A549 (cell line): ENCODE measurements at regions not wholly inside any gene's neighbourhood (a gene's known extent, or its start where the extent isn't known, plus 50 kb on each side); places are given as distances from the start of the nearest gene placed in this dataset.
A peak's percentile ranks its signal among the peaks of the same experiment; 100 is the strongest.

Experiments used
- ATAC-seq, 2 experiments: fragments of 200-7000 bp in 1 of 2; fragments of >200 bp in 1 of 2; cut with Nextera tagmentation in 1 of 2; cut with Tn5 transposase in 1 of 2; 3 replicates each; pipeline versions ENCODE4 v1.8.0 to v1.9.1; 2018 to 2020; ENCODE audit warnings: mild to moderate bottlenecking in 1 of 2, moderate library complexity in 1 of 2
- CTCF ChIA-PET: fragments of 300-600 bp; sonication (Branson Sonifier 250); formaldehyde crosslinking; extraction: SDS; loops from one replicate; lab custom pipeline; 2021; ENCODE audit warnings: antibody characterized with exemption, inconsistent platforms; lab: Yijun Ruan, JAX
- POLR2A ChIA-PET: fragments of 350-600 bp; formaldehyde crosslinking; extraction: SDS; loops from one replicate; lab custom pipeline; 2021; ENCODE audit warnings: antibody characterized with exemption, inconsistent platforms; lab: Yijun Ruan, JAX
- DNase-seq, 2 experiments: peaks; one replicate each; pipeline versions ENCODE4 v3.0.0 to v3.0.0-alpha.2; 2011 to 2016; ENCODE audit warnings: low read depth in 1 of 2, low spot score in 1 of 2
- FAIRE-seq: peaks from 2 replicates; lab custom pipeline; 2011; peaks lifted over from hg19 to GRCh38; lab: Jason Lieb, UNC
- H3K27ac ChIP-seq, 2 experiments: fragments of >200 bp; sonication (Bioruptor Twin); formaldehyde crosslinking; 3 replicates each; pipeline ENCODE4 v1.5.1; 2016 to 2017
- H3K4me1 ChIP-seq: fragments of >200 bp; sonication (Bioruptor Twin); formaldehyde crosslinking; 3 replicates; pipeline ENCODE4 v1.6.1; 2016
- H3K4me2 ChIP-seq: fragments of >200 bp; sonication (Bioruptor Twin); formaldehyde crosslinking; 3 replicates; pipeline ENCODE4 v1.6.1; 2016
- H3K4me3 ChIP-seq: fragments of >200 bp; sonication (Bioruptor Twin); formaldehyde crosslinking; 3 replicates; pipeline ENCODE4 v1.5.1; 2016
- H3K9me3 ChIP-seq: fragments of >200 bp; sonication (Bioruptor Twin); formaldehyde crosslinking; 3 replicates; pipeline ENCODE4 v1.6.1; 2016
- CBX2 ChIP-seq: fragments of 200-600 bp; sonication (generic); IDR thresholded peaks from 2 replicates; pipeline ENCODE4 v1.6.1; 2016; ENCODE audit warnings: low read depth, mild to moderate bottlenecking, borderline replicate concordance
- ESRRA ChIP-seq: fragments of 150-350 bp; IDR thresholded peaks from 2 replicates; pipeline ENCODE4 v1.6.1; 2014; ENCODE audit warnings: mild to moderate bottlenecking, low read length, borderline replicate concordance
- FOSB ChIP-seq: fragments of 250-450 bp; sonication (Bioruptor Pico); IDR thresholded peaks from 2 replicates; pipeline ENCODE4 v1.5.0; 2020; ENCODE audit warnings: mild to moderate bottlenecking, moderate library complexity
- FOSL2 ChIP-seq, 2 experiments: fragments of 450-650 bp in 1 of 2; fragments of >200 bp in 1 of 2; sonication (Bioruptor Twin) in 1 of 2; formaldehyde crosslinking; IDR thresholded peaks; 2 replicates each; pipeline versions ENCODE4 v1.5.0 to v1.6.1; 2016 to 2020; ENCODE audit warnings: mild to moderate bottlenecking in 1 of 2, moderate library complexity in 1 of 2
- HDAC2 ChIP-seq: fragments of 200-600 bp; sonication (generic); IDR thresholded peaks from 2 replicates; pipeline ENCODE4 v1.6.1; 2016
- KDM5A ChIP-seq: fragments of 200-600 bp; sonication (generic); IDR thresholded peaks from 2 replicates; pipeline ENCODE4 v1.6.1; 2016; ENCODE audit warnings: antibody characterized with exemption, mild to moderate bottlenecking
- NFE2L2 ChIP-seq: fragments of 150-350 bp; conservative IDR thresholded peaks from 2 replicates; pipeline ENCODE4 v1.6.1; 2014; ENCODE audit warnings: low read length
- PHF8 ChIP-seq: fragments of 200-600 bp; sonication (generic); IDR thresholded peaks from 2 replicates; pipeline ENCODE4 v1.6.1; 2016; ENCODE audit warnings: low read depth, mild to moderate bottlenecking, antibody characterized with exemption, moderate library complexity, borderline replicate concordance
- POLR2AphosphoS2 ChIP-seq: conservative IDR thresholded peaks from 2 replicates; pipeline ENCODE4 v1.6.1; 2012; ENCODE audit warnings: low read length, improper control_type of control experiment, inconsistent platforms
- RAD21 ChIP-seq, 2 experiments: fragments of >200 bp in 1 of 2; sonication (Bioruptor Twin) in 1 of 2; formaldehyde crosslinking in 1 of 2; IDR thresholded peaks in 1 of 2; conservative IDR thresholded peaks in 1 of 2; 2 replicates in 1 of 2; 3 replicates in 1 of 2; pipeline ENCODE4 v1.6.1; 2012 to 2018; ENCODE audit warnings: inconsistent platforms in 1 of 2
- RCOR1 ChIP-seq: fragments of 150-350 bp; IDR thresholded peaks from 2 replicates; pipeline ENCODE4 v1.6.1; 2014; ENCODE audit warnings: antibody characterized with exemption, low read length, low read depth
- ZC3H11A ChIP-seq: fragments of 450-650 bp; IDR thresholded peaks from 2 replicates; pipeline ENCODE4 v1.6.1; 2014; ENCODE audit warnings: antibody characterized with exemption, mild to moderate bottlenecking
- WGBS: methylation state at CpG from one replicate; pipeline ENCODE4 v1.1.6; 2017; ENCODE audit errors: missing lambda C conversion rate; 5-methylcytosine and 5-hydroxymethylcytosine counted together
- TF ChIP-seq, protein P1 (sequence below): fragments of 200-600 bp; sonication (generic); IDR thresholded peaks from 2 replicates; pipeline ENCODE4 v1.6.1; 2016; ENCODE audit warnings: antibody characterized with exemption, mild to moderate bottlenecking, moderate library complexity
- TF ChIP-seq, protein P2 (sequence below): IDR thresholded peaks from 2 replicates; pipeline ENCODE4 v1.6.1; 2012
- TF ChIP-seq, protein P3 (sequence below): fragments of >200 bp; sonication (Bioruptor Twin); formaldehyde crosslinking; IDR thresholded peaks from 3 replicates; pipeline ENCODE4 v1.5.1; 2016
- TF ChIP-seq, protein P4 (sequence below): fragments of >200 bp; sonication (Bioruptor Twin); formaldehyde crosslinking; IDR thresholded peaks from 3 replicates; pipeline ENCODE4 v1.6.1; 2016
- TF ChIP-seq, protein P5 (sequence below): fragments of >200 bp; sonication (Bioruptor Twin); formaldehyde crosslinking; IDR thresholded peaks from 2 replicates; pipeline ENCODE4 v1.6.1; 2016
- TF ChIP-seq, protein P6 (sequence below): IDR thresholded peaks from 2 replicates; pipeline ENCODE4 v1.6.1; 2012; ENCODE audit warnings: low read depth, borderline replicate concordance

DNA sequence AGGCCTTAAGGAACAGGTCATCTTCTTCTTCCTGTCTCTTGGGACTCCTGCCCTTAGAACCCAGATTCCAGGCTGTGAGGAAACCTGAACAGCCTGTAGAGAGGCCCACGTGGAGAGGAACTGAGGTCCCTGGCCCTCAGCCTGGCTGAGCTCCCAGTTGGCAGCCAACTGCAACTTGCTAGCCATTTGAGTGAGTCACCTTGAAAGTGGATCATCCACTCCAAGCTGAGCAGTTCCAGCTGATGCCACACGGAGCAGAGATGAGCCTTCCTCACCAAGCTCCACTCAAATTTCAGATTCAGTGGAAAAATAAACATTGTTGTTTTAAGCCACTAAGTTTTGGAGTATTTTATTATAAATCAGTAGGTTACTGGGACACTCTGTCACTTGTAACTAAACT, 392.5 kb downstream of the BCOR start (continued):
- TF ChIP-seq, protein P1, sequence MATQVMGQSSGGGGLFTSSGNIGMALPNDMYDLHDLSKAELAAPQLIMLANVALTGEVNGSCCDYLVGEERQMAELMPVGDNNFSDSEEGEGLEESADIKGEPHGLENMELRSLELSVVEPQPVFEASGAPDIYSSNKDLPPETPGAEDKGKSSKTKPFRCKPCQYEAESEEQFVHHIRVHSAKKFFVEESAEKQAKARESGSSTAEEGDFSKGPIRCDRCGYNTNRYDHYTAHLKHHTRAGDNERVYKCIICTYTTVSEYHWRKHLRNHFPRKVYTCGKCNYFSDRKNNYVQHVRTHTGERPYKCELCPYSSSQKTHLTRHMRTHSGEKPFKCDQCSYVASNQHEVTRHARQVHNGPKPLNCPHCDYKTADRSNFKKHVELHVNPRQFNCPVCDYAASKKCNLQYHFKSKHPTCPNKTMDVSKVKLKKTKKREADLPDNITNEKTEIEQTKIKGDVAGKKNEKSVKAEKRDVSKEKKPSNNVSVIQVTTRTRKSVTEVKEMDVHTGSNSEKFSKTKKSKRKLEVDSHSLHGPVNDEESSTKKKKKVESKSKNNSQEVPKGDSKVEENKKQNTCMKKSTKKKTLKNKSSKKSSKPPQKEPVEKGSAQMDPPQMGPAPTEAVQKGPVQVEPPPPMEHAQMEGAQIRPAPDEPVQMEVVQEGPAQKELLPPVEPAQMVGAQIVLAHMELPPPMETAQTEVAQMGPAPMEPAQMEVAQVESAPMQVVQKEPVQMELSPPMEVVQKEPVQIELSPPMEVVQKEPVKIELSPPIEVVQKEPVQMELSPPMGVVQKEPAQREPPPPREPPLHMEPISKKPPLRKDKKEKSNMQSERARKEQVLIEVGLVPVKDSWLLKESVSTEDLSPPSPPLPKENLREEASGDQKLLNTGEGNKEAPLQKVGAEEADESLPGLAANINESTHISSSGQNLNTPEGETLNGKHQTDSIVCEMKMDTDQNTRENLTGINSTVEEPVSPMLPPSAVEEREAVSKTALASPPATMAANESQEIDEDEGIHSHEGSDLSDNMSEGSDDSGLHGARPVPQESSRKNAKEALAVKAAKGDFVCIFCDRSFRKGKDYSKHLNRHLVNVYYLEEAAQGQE, result no peak
- TF ChIP-seq CBX2 (no peak), RAD21 (conservative IDR thresholded peaks at IDR 0.05 in 1 of 2, IDR thresholded peaks at IDR 0.05 in 1 of 2) (peak; percentile 24 to 28; a peak in 2 of 5 replicates), RCOR1 (no peak), HDAC2 (no peak), FOSL2 (IDR thresholded peaks at IDR 0.05) (no peak), FOSL2 (CRISPR knock-in tag; IDR thresholded peaks at IDR 0.05) (peak; percentile 62), FOSB (CRISPR knock-in tag) (no peak), KDM5A (no peak)
- TF ChIP-seq, protein P2, sequence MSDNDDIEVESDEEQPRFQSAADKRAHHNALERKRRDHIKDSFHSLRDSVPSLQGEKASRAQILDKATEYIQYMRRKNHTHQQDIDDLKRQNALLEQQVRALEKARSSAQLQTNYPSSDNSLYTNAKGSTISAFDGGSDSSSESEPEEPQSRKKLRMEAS, result 0 out of 2 replicates have a peak, but pooled peaks have one; percentile 15
- TF ChIP-seq, protein P3, sequence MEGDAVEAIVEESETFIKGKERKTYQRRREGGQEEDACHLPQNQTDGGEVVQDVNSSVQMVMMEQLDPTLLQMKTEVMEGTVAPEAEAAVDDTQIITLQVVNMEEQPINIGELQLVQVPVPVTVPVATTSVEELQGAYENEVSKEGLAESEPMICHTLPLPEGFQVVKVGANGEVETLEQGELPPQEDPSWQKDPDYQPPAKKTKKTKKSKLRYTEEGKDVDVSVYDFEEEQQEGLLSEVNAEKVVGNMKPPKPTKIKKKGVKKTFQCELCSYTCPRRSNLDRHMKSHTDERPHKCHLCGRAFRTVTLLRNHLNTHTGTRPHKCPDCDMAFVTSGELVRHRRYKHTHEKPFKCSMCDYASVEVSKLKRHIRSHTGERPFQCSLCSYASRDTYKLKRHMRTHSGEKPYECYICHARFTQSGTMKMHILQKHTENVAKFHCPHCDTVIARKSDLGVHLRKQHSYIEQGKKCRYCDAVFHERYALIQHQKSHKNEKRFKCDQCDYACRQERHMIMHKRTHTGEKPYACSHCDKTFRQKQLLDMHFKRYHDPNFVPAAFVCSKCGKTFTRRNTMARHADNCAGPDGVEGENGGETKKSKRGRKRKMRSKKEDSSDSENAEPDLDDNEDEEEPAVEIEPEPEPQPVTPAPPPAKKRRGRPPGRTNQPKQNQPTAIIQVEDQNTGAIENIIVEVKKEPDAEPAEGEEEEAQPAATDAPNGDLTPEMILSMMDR, result no peak
- TF ChIP-seq, protein P4, sequence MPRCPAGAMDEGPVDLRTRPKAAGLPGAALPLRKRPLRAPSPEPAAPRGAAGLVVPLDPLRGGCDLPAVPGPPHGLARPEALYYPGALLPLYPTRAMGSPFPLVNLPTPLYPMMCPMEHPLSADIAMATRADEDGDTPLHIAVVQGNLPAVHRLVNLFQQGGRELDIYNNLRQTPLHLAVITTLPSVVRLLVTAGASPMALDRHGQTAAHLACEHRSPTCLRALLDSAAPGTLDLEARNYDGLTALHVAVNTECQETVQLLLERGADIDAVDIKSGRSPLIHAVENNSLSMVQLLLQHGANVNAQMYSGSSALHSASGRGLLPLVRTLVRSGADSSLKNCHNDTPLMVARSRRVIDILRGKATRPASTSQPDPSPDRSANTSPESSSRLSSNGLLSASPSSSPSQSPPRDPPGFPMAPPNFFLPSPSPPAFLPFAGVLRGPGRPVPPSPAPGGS, result no peak

DNA sequence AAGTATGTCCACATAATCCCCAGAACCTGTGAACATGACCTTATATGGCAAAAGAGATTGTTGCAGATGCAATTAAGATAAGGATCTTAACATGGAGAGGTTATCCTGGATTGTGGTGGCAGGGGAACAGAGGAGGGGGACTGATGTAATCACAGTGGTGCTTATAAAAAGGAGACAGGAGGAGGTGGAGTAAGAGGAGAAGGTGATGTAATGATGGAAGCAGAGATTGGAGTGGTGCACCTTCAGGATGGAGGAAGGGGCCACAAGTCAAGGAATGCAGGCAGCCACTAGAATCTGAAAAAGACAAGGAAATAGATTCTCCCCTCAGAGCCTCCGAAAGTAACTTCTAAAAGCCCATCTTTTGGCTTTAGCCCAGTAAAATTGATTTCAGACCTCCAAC, 388.4 kb downstream of the BCOR start:
- no peak overlapping the region for H3K4me3 ChIP-seq
- H3K9me3 ChIP-seq, result no peaks in the 10 kb centered on the region
- H3K4me2 ChIP-seq, result no peak overlapping the region
- no peak for TF ChIP-seq ZC3H11A
- TF ChIP-seq, protein P5, sequence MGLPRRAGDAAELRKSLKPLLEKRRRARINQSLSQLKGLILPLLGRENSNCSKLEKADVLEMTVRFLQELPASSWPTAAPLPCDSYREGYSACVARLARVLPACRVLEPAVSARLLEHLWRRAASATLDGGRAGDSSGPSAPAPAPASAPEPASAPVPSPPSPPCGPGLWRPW, result no peak
- TF ChIP-seq ESRRA, result no peak
- TF ChIP-seq, protein P2, result no peak
- TF ChIP-seq NFE2L2, result no peak
- TF ChIP-seq POLR2AphosphoS2, result no peak
- TF ChIP-seq PHF8, result no peak
- TF ChIP-seq, protein P6, sequence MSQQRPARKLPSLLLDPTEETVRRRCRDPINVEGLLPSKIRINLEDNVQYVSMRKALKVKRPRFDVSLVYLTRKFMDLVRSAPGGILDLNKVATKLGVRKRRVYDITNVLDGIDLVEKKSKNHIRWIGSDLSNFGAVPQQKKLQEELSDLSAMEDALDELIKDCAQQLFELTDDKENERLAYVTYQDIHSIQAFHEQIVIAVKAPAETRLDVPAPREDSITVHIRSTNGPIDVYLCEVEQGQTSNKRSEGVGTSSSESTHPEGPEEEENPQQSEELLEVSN, result no peak
- no peak overlapping the region for H3K27ac ChIP-seq
- POLR2A ChIA-PET, result no interaction called here
- FAIRE-seq (peak; percentile 43), ATAC-seq (no peak), DNase-seq (no peak)
- CTCF ChIA-PET, result interaction anchor here (2.1 kb wide), 1 partner anchor 22 kb away, joined by 5 read pairs; no protein-coding TSS in a partner anchor
- peaks cover 10% of the 10 kb centered on the region for H3K4me1 ChIP-seq
- WGBS, result 81% methylated on average over 1 of the region's 1 CpG
